IMR-90 (cell line): ENCODE measurements at regions not wholly inside any gene's neighbourhood (a gene's known extent, or its start where the extent isn't known, plus 50 kb on each side); places are given as distances from the start of the nearest gene placed in this dataset.

Experiments
- BHLHE40 ChIP-seq: fragments of 150-350 bp; IDR thresholded peaks from 2 replicates; pipeline ENCODE4 v1.6.1; 2016; ENCODE audit warnings: mild to moderate bottlenecking, low read depth, low read length
- CEBPB ChIP-seq: IDR thresholded peaks from 2 replicates; pipeline ENCODE4 v1.6.1; 2012; ENCODE audit warnings: low read depth, low read length, improper control_type of control experiment
- CTCF ChIP-seq: conservative IDR thresholded peaks from 2 replicates; pipeline ENCODE4 v1.5.1; 2012; ENCODE audit warnings: mild to moderate bottlenecking, low read depth, low read length, improper control_type of control experiment
- ELK1 ChIP-seq: fragments of 150-350 bp; IDR thresholded peaks from 2 replicates; pipeline ENCODE4 v1.6.1; 2016; ENCODE audit warnings: low read depth, mild to moderate bottlenecking, low read length, moderate library complexity, borderline replicate concordance
- FOS ChIP-seq: fragments of 150-350 bp; IDR thresholded peaks from 2 replicates; pipeline ENCODE4 v1.6.1; 2016; ENCODE audit warnings: low read depth, low read length
- MAFK ChIP-seq: IDR thresholded peaks from 2 replicates; pipeline ENCODE4 v1.6.1; 2012; ENCODE audit warnings: low read depth, low read length, improper control_type of control experiment
- MXI1 ChIP-seq: IDR thresholded peaks from 2 replicates; pipeline ENCODE4 v1.6.1; 2012; ENCODE audit warnings: low read depth, mild to moderate bottlenecking, low read length, moderate library complexity, borderline replicate concordance
- POLR2A ChIP-seq: IDR thresholded peaks from 2 replicates; pipeline ENCODE4 v1.6.1; 2012; ENCODE audit warnings: mild to moderate bottlenecking, low read depth, low read length
- RAD21 ChIP-seq: IDR thresholded peaks from 2 replicates; pipeline ENCODE4 v1.6.1; 2012; ENCODE audit warnings: low read length, improper control_type of control experiment
- RFX5 ChIP-seq: IDR thresholded peaks from 2 replicates; pipeline ENCODE4 v1.8.0; 2012; ENCODE audit warnings: low read depth, mild to moderate bottlenecking, low read length, moderate library complexity

DNA sequence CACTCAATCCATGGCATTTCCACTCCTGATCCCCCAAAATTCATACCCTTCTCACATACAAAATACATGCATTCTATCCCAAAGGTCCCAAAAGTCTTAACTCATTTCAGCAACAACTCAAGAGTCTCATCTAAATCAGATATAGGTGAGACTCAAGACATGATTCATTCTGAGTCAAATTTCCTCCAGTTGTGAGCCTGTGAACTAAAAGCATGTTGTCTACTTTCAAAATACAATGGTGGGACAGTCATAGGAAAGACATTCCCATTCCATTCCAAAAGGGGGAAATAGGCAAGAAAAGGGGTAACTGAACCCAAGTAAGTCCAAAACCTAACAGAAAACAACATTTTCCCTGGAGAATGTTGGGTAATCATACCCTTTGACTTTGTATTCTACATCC is 103.3 kb downstream of the C12orf75 start:
- TF ChIP-seq CTCF (no peak), FOS (no peak), MXI1 (no peak), POLR2A (no peak), RFX5 (no peak), RAD21 (no peak), CEBPB (no peak), ELK1 (no peak), BHLHE40 (no peak), MAFK (no peak)
